ENCODE measurements at regions not wholly inside any gene's neighbourhood (a gene's known extent, or its start where the extent isn't known, plus 50 kb on each side); places are given as distances from the start of the nearest gene placed in this dataset.
"Not testable (repeated sequence)": the region's sequence is repeated elsewhere in the genome, so short reads cannot be mapped to it uniquely, and the experiment has no call there.

DNA sequence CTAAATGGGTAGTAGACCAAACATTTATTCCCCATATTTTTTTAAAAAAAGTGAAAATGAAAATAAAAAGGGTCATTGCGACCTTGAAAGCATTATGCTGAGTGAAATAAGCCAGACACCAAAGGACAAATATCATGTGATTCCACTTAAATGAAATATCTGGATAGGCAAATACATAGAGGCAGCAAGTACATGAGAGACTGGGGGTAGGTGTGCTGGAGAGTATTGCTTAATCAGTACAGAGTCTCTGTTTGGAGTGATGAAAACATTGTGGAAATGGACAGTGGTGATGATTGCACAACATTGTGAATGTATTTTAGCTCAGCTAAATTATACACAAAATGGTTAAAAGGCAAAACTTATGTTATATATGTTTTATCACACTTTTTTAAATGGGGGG, 169.4 kb downstream of the AKR1D1 start:
- in situ Hi-C loops (cut with HindIII; ENCODE audit: low pct_unique_long_range_greater_than_20kb, low sequenced_read_pairs), result no loop called here
- DNase-seq (ENCODE audit: low read depth), result no peak

- in situ Hi-C loops (cut with HindIII; ENCODE audit: low pct_unique_long_range_greater_than_20kb, low sequenced_read_pairs), result no loop called here
- DNase-seq (ENCODE audit: low read depth), result no peak
Observed at GRCh38 chr7:138246428-138246827, 170.2 kb downstream of the AKR1D1 start.

- in situ Hi-C loops (cut with HindIII; ENCODE audit: low pct_unique_long_range_greater_than_20kb, low sequenced_read_pairs), result no loop called here
Observed at GRCh38 chr7:138247081-138247480, 170.8 kb downstream of the AKR1D1 start.

DNA sequence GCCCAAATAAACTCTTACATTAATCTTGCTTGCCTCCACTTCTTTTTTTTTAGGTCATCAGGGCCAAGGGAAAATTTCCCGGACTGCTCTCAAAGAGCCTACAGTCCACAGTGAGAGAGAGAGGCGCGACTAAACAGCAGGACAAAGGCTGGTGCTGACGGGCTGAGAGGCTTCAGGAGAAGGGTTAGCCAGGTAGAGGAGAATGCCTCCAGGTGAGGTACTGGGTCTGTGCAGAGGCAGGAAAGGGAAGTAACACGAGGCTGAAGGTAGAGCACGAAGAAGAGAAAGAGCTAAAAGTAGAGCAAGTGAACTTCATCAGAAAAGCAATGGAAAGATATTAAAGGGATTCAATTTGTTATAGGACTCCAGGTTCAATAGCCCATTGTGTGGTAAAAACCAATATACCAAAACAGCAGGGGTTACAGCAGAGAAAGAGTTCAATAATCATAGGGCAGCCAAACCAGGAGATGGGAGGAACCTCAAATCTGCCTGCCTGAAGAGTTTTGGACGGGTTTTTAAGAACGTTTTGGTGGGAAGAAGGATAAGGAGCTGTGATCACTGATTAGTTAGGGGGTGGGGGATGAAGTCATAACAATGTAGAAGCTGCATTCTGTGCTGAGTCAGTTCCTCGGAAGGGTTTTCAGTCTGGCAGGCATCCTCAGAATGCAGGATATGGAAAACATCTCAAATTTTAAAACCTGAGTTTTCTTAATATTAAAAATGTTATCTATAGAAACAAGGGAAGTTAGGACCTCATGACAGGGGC, 171.5 kb downstream of the AKR1D1 start:
- in situ Hi-C loops (cut with HindIII; ENCODE audit: low pct_unique_long_range_greater_than_20kb, low sequenced_read_pairs), result no loop called here
- DNase-seq (ENCODE audit: low read depth), result no peak

More at GRCh38 chr7:138247081-138247480, 170.8 kb downstream of the AKR1D1 start:
- no peak for DNase-seq (ENCODE audit: low read depth)

DNA sequence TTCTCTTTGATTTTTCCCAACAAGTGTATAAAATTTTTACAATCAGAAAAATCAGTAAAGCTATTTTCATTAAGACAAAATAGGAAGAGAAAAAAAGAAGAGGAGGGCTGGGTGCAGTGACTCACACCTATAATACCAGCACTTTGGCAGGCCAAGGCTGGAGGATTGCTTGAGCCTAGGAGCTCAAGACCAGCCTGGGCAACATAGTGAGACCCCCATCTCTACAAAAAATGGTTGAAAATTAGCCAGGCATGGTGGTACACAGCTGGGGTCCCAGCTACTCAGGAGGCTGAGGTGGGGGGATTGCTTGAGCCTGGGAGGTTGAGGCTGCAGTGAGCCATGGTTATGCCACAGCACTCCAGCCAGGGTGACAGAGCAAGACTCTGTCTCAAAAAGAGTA, 172.3 kb downstream of the AKR1D1 start:
- DNase-seq (ENCODE audit: low read depth), result no peak
- in situ Hi-C loops (cut with HindIII; ENCODE audit: low pct_unique_long_range_greater_than_20kb, low sequenced_read_pairs), result no loop called here

DNA sequence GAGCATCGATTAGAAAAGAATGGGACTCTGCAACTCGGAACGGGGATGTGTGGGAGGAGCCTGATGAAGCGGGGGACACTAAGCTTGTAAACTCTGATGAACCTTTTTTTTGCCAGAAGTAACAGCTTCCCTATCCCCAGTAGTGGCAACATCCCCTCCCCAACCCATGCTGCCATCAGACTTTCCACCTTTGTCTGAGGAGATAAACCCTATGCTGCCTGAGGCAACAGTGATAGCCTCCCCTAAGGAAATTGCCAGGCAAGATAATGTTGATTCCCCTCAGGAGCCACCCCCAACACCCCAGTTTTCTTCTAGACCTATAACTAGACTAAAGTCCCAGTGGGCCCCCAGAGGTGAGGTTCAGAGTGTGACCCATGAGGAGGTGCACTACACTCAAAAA, 173.7 kb downstream of the AKR1D1 start:
- in situ Hi-C loops (cut with HindIII; ENCODE audit: low pct_unique_long_range_greater_than_20kb, low sequenced_read_pairs), result no loop called here
- DNase-seq (ENCODE audit: low read depth), result no peak

GRCh38 chr7:138252666-138253065, 176.4 kb downstream of the AKR1D1 start:
- DNase-seq (ENCODE audit: low read depth); in situ Hi-C loops (cut with HindIII; ENCODE audit: low pct_unique_long_range_greater_than_20kb, low sequenced_read_pairs): not testable (repeated sequence)

GRCh38 chr7:138254444-138254843, 178.2 kb downstream of the AKR1D1 start:
- in situ Hi-C loops (cut with HindIII; ENCODE audit: low pct_unique_long_range_greater_than_20kb, low sequenced_read_pairs), result no loop called here
- DNase-seq (ENCODE audit: low read depth), result no peak

GRCh38 chr7:138257459-138258196, 181.4 kb downstream of the AKR1D1 start:
- no peak for DNase-seq (ENCODE audit: low read depth)
- in situ Hi-C loops (cut with HindIII; ENCODE audit: low pct_unique_long_range_greater_than_20kb, low sequenced_read_pairs), result no loop called here

DNA sequence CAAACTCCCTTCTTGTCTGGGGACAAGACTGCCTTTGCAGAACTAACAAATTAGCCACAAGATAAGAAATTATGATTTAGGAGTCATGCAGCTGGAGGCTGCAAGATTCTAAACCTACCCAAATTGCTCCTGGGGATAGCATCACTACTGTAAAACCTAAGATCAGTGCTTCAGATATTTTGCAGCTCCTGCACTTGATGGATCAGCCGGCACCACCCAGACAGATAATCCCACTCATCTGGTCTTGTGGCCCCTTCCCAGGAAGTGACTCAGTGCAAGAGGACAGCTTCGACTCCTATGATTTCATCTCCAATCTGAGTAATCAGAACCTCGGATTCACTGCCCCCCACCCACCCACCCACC, 181.9 kb downstream of the AKR1D1 start:
- no peak for DNase-seq (ENCODE audit: low read depth)
- in situ Hi-C loops (cut with HindIII; ENCODE audit: low pct_unique_long_range_greater_than_20kb, low sequenced_read_pairs), result no loop called here

- in situ Hi-C loops (cut with HindIII; ENCODE audit: low pct_unique_long_range_greater_than_20kb, low sequenced_read_pairs), result no loop called here
- no peak for DNase-seq (ENCODE audit: low read depth)
Observed at GRCh38 chr7:138259675-138260074, 183.4 kb downstream of the AKR1D1 start.

DNA sequence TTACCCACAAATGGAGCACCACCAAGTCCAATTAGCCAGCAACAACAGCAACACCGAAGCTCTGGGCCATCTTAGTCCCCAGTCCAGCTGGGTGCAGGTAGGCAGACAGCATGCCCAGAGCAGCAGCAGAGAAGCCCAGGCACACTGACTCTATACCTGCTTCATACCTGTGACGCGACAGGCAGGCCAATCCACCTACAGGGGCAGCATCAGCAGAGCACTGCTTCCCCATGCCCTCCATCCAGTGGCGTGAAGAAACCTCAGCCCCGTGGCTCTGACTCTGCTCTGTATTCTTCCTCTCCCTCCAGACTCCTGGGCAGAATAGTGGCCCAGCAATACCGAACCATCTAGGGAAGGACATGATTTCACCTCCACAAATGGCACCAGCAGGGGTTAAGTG, 191.7 kb downstream of the AKR1D1 start:
- in situ Hi-C loops (cut with HindIII; ENCODE audit: low pct_unique_long_range_greater_than_20kb, low sequenced_read_pairs), result no loop called here
- DNase-seq (ENCODE audit: low read depth), result no peak

GRCh38 chr7:138276891-138277290, 183.2 kb upstream of the TRIM24 start:
- no peak for DNase-seq (ENCODE audit: low read depth)
- in situ Hi-C loops (cut with HindIII; ENCODE audit: low pct_unique_long_range_greater_than_20kb, low sequenced_read_pairs), result no loop called here

- in situ Hi-C loops (cut with HindIII; ENCODE audit: low pct_unique_long_range_greater_than_20kb, low sequenced_read_pairs), result no loop called here
- DNase-seq (ENCODE audit: low read depth), result no peak
Observed at GRCh38 chr7:138278601-138279000, 181.5 kb upstream of the TRIM24 start.

DNA sequence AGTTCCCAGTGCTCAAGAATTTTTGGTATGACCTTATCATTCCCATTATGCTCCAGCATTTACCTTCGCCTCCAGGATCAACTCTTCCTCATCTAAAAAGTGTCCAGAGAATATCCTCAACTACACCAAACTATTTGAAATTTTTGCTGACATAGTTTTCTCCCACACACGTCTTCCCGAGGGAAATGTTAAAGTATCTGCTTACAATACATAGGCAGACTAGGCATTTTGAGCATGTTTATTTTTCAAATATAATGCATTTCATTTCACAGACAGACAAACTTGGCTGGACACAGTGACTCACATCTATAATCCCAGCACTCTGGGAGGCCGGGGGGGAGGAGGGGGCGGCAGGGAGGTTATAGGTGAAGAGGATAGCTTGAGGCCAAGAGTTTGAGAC, 177.1 kb upstream of the TRIM24 start:
- in situ Hi-C loops (cut with HindIII; ENCODE audit: low pct_unique_long_range_greater_than_20kb, low sequenced_read_pairs), result no loop called here
- DNase-seq (ENCODE audit: low read depth), result no peak

GRCh38 chr7:138285129-138285528, 174.9 kb upstream of the TRIM24 start:
- in situ Hi-C loops (cut with HindIII; ENCODE audit: low pct_unique_long_range_greater_than_20kb, low sequenced_read_pairs), result no loop called here
- no peak for DNase-seq (ENCODE audit: low read depth)

DNA sequence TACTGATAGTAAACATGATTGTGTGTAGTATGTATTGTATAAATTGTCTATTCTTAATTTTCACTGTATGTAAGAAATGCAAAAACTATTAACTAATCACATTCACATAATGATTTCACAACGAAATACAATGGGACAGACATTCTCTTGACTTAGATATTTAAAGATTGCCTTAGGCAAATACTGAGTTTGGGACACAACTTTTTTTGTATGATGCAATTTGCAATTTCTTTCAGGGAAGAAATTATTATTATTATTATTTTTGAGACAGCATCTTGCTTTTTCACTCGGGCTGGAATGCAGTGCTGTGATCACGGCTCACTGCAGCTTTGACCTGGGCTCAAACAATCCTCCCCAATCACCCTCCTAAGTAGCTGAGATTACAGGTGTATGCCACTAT, 173.2 kb upstream of the TRIM24 start:
- in situ Hi-C loops (cut with HindIII; ENCODE audit: low pct_unique_long_range_greater_than_20kb, low sequenced_read_pairs), result no loop called here
- no peak for DNase-seq (ENCODE audit: low read depth)

GRCh38 chr7:138287549-138287948, 172.5 kb upstream of the TRIM24 start:
- in situ Hi-C loops (cut with HindIII; ENCODE audit: low pct_unique_long_range_greater_than_20kb, low sequenced_read_pairs), result no loop called here
- no peak for DNase-seq (ENCODE audit: low read depth)

GRCh38 chr7:138289082-138289481, 171.0 kb upstream of the TRIM24 start:
- in situ Hi-C loops (cut with HindIII; ENCODE audit: low pct_unique_long_range_greater_than_20kb, low sequenced_read_pairs), result no loop called here
- DNase-seq (ENCODE audit: low read depth), result no peak

DNA sequence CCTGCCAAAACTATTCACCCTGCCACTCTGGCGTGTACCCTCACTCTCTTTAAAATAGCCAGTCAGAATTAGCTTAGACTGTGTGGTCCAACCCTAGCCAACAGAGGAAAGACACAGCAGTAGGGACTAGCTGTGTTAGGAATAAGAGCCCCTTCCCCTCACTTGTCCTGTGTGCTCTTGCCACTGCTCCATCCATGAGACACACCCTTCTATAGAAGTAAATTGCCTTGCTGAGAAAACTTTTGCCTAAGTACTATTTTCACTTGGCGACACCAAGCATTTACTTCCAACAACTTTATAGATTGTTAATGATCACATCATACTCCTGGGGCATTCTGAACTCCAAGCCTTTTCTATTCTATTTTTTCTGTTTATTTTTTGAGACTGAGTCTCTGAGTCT, 170.2 kb upstream of the TRIM24 start:
- no peak for DNase-seq (ENCODE audit: low read depth)
- in situ Hi-C loops (cut with HindIII; ENCODE audit: low pct_unique_long_range_greater_than_20kb, low sequenced_read_pairs), result no loop called here
